GM12872 (cell line): ENCODE measurements at regions not wholly inside any gene's neighbourhood (a gene's known extent, or its start where the extent isn't known, plus 50 kb on each side); places are given as distances from the start of the nearest gene placed in this dataset.

Source experiments
- TF ChIP-seq, protein P1 (sequence below): IDR thresholded peaks from 3 replicates; pipeline ENCODE4 v1.5.1; 2011; ENCODE audit warnings: low read depth, mild to moderate bottlenecking, low read length, moderate library complexity; ENCODE audit not compliant: insufficient read depth

DNA sequence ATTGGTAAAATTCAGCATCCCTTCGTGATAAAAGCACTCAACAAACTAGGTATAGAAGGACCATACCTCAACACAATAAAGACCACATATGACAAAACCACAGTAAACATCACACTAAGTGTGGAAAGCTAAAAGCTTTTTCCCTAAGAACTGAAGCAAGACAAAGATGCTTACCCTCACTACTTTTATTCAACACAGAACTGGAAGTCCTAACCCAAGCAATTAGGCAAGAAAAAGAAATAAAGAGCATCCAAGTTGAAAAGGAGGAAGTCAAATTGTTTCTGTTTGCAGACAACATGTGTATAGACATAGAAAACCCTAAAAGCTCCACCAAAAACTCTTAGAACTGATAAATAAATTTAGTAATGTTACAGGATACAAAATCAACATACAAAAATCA, 271.7 kb downstream of the RBM43 start:
- TF ChIP-seq, protein P1, sequence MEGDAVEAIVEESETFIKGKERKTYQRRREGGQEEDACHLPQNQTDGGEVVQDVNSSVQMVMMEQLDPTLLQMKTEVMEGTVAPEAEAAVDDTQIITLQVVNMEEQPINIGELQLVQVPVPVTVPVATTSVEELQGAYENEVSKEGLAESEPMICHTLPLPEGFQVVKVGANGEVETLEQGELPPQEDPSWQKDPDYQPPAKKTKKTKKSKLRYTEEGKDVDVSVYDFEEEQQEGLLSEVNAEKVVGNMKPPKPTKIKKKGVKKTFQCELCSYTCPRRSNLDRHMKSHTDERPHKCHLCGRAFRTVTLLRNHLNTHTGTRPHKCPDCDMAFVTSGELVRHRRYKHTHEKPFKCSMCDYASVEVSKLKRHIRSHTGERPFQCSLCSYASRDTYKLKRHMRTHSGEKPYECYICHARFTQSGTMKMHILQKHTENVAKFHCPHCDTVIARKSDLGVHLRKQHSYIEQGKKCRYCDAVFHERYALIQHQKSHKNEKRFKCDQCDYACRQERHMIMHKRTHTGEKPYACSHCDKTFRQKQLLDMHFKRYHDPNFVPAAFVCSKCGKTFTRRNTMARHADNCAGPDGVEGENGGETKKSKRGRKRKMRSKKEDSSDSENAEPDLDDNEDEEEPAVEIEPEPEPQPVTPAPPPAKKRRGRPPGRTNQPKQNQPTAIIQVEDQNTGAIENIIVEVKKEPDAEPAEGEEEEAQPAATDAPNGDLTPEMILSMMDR, result no peak

DNA sequence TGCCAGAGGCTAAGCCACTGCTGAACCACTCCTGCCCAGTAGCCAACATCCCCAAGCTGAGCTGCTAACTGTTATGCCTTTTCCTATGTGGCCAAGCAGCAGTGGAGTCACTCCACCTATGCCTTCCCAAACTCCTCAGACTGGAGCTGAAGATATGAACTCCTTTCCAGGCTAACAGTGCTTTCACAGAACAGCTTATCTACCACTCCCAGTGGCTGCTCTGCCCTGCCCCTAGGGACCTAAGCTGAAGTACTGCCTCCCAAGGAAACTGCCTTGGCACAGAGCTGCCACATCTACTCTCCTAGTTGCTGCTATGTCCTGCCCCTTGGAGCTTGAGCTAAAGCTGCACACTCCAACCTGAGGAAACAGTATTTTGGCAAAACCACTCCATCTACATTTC, 275.9 kb downstream of the RBM43 start:
- TF ChIP-seq, protein P1, result no peak

DNA sequence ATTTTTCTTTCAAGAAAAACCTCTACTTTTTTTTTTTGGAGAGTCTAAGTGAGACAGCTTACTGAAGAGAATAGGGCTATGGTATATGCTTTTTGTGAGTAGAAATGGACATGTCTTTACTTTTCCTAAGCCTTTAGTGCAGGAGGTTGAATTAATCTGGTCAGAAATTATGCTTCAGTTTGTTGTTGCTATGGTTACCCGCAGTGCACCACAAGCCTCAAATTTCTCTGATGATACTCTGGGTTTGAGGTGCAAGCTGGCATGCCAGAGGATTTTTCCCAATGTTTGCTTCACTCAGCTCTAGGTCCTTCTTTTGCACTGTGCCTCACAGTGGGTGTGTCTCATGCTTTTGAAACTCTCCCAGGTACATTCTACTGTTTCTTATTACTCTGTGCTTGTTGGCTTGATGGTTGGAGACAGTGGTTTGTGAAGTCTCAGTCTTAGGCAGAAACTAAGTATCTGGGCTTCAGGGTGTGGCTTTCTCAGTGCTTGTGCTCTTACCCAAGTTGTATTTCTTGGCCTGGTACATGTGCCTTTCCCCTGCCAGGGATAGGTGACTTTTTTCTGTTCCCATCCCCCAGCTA, 278.3 kb downstream of the RBM43 start:
- TF ChIP-seq, protein P1, result no peak

DNA sequence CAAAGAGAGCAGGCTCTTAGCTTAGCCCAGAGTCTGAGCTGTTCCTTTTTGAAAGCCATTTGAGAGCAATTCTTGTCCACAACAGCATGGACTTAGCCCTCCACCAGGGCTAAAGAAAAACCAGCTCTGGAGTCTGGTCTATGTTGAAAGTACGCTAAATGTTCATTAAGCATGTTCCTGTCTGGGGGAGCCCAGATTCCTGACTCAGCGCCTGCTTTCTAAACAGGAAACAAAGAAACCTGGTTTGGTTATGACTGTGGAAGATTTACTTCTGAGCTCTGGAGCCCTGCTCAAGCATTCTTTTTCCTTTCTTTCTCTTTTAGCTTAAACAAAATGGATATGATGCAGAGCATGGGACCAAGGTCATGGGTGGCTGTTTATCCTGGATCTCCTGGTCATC, 279.8 kb downstream of the RBM43 start:
- TF ChIP-seq, protein P1, result no peak

DNA sequence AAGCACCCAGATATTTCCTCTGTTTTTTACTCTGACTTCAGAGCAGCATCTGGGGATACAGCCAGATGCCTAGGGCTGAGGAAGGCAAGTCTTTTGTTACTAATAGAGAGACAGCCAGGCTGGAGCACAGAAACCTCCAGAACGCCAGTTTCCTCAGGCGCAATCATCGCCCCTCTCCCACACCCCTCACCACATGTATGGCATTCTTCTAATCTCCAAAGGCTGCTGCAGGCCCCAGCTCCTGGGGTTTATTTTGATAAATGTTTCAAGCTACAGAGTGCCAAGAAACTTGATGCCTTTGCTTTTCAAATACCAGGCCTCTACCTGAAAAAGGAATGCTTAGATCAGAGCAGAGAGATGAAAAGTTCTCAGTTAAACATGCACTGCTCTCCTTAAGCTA, 283.6 kb downstream of the RBM43 start:
- TF ChIP-seq, protein P1, result no peak

DNA sequence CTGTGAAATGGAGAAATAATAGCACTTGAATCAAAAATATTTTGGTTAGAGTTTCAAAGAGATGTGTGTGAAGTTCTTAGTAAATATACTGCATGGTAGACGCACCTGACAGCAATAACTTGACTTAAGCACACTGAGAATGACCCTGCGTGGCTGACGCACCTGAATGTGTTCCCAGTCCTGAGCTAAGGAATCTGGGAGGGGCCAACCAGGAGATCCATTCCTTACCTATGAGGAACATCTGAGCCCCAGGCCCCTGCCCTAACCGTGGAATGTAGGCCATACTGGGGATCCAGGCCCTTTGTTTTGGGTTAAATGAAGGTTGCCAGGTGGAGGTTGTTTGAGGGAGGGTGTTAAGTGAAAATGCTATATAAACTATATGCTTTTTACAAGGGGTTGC, 284.4 kb downstream of the RBM43 start:
- TF ChIP-seq, protein P1, result no peak

DNA sequence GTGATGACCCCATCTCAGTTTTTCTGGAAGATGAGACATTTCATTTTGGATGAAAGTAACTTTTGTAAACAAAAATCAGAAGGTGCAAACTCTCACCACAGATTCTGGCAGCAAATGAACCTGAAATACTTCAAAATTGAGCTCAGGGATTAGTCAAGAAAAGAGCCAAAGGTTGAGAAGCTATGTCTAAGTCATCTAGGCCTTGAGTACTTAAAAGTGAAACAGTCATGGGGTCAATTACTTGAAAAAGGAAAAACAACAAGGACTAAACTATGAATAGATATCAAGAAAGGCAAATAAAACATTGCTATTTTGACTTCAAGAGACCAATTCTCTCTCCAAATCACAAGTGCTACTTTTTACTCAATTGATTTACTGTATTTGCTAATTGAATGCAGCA, 285.1 kb downstream of the RBM43 start:
- TF ChIP-seq, protein P1, result no peak
